ENCODE measurements at regions not wholly inside any gene's neighbourhood (a gene's known extent, or its start where the extent isn't known, plus 50 kb on each side); places are given as distances from the start of the nearest gene placed in this dataset.

DNA sequence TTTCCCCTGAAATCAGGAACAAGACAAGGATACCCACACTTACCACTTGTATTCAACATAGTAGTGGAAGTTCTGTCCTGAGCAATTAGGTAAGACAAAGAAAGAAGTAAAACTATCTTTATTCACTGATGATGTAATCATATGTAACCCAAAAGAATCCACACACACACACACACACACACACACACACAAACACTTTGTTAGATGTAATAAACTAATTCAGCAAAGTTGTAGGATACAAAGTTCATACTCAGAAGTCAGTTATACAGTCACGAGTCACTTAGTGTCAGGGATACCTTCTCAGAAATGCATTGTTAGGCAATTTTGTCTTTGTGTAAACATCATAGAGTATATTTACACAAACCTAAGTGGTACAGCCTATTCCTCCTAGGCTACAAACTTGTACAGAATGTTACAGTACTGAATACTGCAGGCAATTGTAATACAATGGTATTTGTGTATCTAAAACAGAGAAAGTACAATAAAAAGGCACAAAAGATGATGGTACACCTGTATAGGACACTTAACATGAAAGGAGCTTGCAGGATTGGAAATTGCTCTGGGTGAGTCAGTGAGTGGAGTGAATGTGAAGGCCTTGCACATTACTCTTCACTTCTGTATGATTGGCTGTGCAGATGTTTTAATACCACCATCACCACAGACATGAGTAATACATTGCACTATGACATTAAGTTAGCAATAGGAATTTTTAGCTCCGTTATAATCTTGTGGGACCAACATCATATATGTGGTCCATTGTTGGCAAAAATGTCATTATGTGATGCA is 370.1 kb downstream of the ZFHX3 start:
- intact Hi-C loops (cut with DNase I): no loop called here
- Histone ChIP-seq H3K9me3 (no peaks in the 10 kb centered on the region), H3K4me1 (replicated peaks) (no peaks in the 10 kb centered on the region), H3K36me3 (no peaks in the 10 kb centered on the region), H3K27me3 (replicated peaks; ENCODE audit: insufficient read depth) (no peaks in the 10 kb centered on the region), H3K27ac (no peak overlapping the region), H3K4me3 (no peak overlapping the region)
- peak; percentile 45 for TF ChIP-seq POLR2AphosphoS5 (IDR thresholded peaks at IDR 0.05)
- TF ChIP-seq, protein P1, sequence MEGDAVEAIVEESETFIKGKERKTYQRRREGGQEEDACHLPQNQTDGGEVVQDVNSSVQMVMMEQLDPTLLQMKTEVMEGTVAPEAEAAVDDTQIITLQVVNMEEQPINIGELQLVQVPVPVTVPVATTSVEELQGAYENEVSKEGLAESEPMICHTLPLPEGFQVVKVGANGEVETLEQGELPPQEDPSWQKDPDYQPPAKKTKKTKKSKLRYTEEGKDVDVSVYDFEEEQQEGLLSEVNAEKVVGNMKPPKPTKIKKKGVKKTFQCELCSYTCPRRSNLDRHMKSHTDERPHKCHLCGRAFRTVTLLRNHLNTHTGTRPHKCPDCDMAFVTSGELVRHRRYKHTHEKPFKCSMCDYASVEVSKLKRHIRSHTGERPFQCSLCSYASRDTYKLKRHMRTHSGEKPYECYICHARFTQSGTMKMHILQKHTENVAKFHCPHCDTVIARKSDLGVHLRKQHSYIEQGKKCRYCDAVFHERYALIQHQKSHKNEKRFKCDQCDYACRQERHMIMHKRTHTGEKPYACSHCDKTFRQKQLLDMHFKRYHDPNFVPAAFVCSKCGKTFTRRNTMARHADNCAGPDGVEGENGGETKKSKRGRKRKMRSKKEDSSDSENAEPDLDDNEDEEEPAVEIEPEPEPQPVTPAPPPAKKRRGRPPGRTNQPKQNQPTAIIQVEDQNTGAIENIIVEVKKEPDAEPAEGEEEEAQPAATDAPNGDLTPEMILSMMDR (IDR thresholded peaks at IDR 0.05): no peak
- DNase-seq (ENCODE audit: low spot score): no peak
- WGBS: 68% methylated on average over 2 of the region's 2 CpGs

DNA sequence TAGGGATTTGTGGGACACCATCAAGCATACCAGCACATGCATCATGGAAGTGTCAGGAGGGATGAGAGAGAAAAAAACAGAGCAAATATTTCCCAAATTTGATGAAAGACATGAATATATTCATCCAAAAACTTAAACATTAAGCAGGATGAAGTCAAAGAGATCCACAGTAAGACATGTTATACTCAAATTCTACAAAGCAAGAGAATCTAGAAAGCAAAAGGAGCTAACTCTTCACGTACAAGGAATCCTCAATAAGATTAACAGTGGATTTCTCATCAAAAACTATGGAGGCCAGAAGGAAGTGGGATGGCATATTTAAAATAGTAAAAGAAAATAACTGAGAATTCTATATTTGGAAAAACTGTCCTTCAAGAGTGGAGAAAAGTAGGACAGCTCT is 374.8 kb downstream of the ZFHX3 start:
- Histone ChIP-seq H3K27me3 (replicated peaks; ENCODE audit: insufficient read depth) (no peaks in the 10 kb centered on the region), H3K9me3 (no peaks in the 10 kb centered on the region), H3K4me3 (no peak overlapping the region), H3K4me1 (replicated peaks) (no peaks in the 10 kb centered on the region), H3K27ac (no peak overlapping the region), H3K36me3 (no peaks in the 10 kb centered on the region)
- no peak for DNase-seq (ENCODE audit: low spot score)
- WGBS: 89% methylated on average over 1 of the region's 1 CpG
- intact Hi-C loops (cut with DNase I): no loop called here
- TF ChIP-seq POLR2AphosphoS5 (IDR thresholded peaks at IDR 0.05) (no peak), POLR2A (IDR thresholded peaks at IDR 0.05) (no peak)
- TF ChIP-seq, protein P1 (IDR thresholded peaks at IDR 0.05): no peak

DNA sequence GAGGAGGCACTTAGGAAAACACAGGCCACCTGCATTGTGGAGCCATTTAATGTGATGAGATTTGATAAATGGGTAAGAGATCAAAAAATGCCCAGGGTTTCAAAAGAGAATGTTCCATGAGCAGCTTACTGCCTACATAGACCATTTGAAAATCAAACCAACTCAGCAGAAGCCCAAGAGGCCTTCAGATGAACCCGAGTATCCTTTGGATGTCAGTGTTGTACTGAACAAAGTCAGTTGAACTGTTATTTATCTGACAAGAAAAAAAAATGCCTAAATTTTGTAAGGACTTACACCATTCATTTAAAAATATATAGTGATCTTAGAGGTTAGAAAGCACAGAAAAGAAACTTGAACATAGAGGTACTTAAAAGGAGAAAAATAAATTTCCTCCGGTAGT is 381.7 kb downstream of the ZFHX3 start:
- Histone ChIP-seq H3K27ac (no peak overlapping the region), H3K27me3 (replicated peaks; ENCODE audit: insufficient read depth) (no peaks in the 10 kb centered on the region), H3K4me1 (replicated peaks) (no peaks in the 10 kb centered on the region), H3K4me3 (no peak overlapping the region), H3K9me3 (no peaks in the 10 kb centered on the region), H3K36me3 (no peaks in the 10 kb centered on the region)
- TF ChIP-seq, protein P1 (IDR thresholded peaks at IDR 0.05): no peak
- no peak for TF ChIP-seq POLR2AphosphoS5 (IDR thresholded peaks at IDR 0.05)
- TF ChIP-seq POLR2A (IDR thresholded peaks at IDR 0.05): no peak
- intact Hi-C loops (cut with DNase I): loop anchor here (10.0 kb wide), 1 partner anchor 129 kb away; no protein-coding TSS in a partner anchor
- DNase-seq (ENCODE audit: low spot score): no peak
- 95% methylated on average over 2 of the region's 2 CpGs for WGBS

DNA sequence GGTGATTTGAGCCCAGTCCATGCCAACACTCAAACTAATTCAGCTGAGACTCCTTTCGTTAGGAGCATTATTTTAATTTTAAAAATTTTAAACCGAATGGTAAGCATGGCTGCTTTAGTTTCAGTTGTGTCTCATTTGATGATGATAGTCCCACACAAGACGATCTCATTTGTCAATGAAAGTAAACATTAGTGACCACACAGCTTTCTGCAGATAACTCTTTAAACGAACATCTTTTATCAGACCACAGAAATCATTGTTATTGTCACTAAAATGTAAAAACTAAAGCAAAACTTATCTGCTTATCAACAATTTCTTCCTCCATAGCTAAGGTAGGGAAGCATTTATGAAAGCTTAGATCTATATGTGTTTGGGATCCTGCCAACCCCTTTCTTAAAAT is 382.2 kb downstream of the ZFHX3 start:
- Histone ChIP-seq H3K27me3 (replicated peaks; ENCODE audit: insufficient read depth) (no peaks in the 10 kb centered on the region), H3K4me1 (replicated peaks) (no peaks in the 10 kb centered on the region), H3K27ac (no peak overlapping the region), H3K9me3 (no peaks in the 10 kb centered on the region), H3K36me3 (no peaks in the 10 kb centered on the region), H3K4me3 (peak overlapping the region; percentile 63 to 69)
- TF ChIP-seq POLR2A (IDR thresholded peaks at IDR 0.05) (no peak), POLR2AphosphoS5 (IDR thresholded peaks at IDR 0.05) (no peak)
- TF ChIP-seq, protein P1 (IDR thresholded peaks at IDR 0.05): no peak
- DNase-seq (ENCODE audit: low spot score): no peak
- 10% methylated on average over 4 of the region's 4 CpGs for WGBS
- intact Hi-C loops (cut with DNase I): loop anchor here (10.0 kb wide), 1 partner anchor 129 kb away; no protein-coding TSS in a partner anchor
